PC-3 (cell line): ENCODE measurements at regions not wholly inside any gene's neighbourhood (a gene's known extent, or its start where the extent isn't known, plus 50 kb on each side); places are given as distances from the start of the nearest gene placed in this dataset.

Experiments used
- ATAC-seq: fragments of 200-7000 bp; cut with Tn5 transposase; 2 replicates; pipeline ENCODE4 v1.9.1; 2020; ENCODE audit warnings: mild to moderate bottlenecking, moderate library complexity
- BruUV-seq: library from RNA; stranded (reverse); fragments of 400-500 nt; replicated peaks from 2 replicates; lab custom pipeline; 2021; lab: Mats Ljungman, UMichigan
- CTCF ChIA-PET: fragments of 300-600 bp; sonication (Branson Sonifier 250); formaldehyde crosslinking; loops from one replicate; lab custom pipeline; 2022; ENCODE audit warnings: antibody characterized with exemption; lab: Charles Lee
- POLR2A ChIA-PET: fragments of 300-600 bp; sonication (Branson Sonifier 250); formaldehyde crosslinking; loops from one replicate; lab custom pipeline; 2022; ENCODE audit warnings: antibody characterized with exemption; ENCODE audit not compliant: unreplicated experiment; lab: Charles Lee
- DNase-seq: peaks from one replicate; pipeline ENCODE4 v3.0.0-alpha.2; 2015
- H2AFZ ChIP-seq: fragments of 300-600 bp; sonication (generic); 2 replicates; pipeline ENCODE4 v1.6.0; 2016; ENCODE audit warnings: antibody characterized with exemption, low read length
- H3F3A ChIP-seq: fragments of 300-600 bp; sonication (generic); one replicate; pipeline ENCODE4 v1.6.0; 2017; ENCODE audit warnings: antibody characterized with exemption, low read length, control low read depth, mild to moderate bottlenecking; ENCODE audit not compliant: unreplicated experiment
- H3K27ac ChIP-seq: fragments of 300-600 bp; sonication (generic); 2 replicates; pipeline ENCODE4 v1.5.1; 2016; ENCODE audit warnings: mild to moderate bottlenecking, low read length
- H3K27me3 ChIP-seq: fragments of 300-600 bp; sonication (generic); 2 replicates; pipeline ENCODE4 v1.6.1; 2016; ENCODE audit warnings: low read length, mixed read lengths
- H3K36me3 ChIP-seq: fragments of 300-600 bp; sonication (generic); 2 replicates; pipeline ENCODE4 v1.6.1; 2016; ENCODE audit warnings: low read depth, mixed run types, low read length, mixed read lengths
- H3K4me1 ChIP-seq: fragments of 300-600 bp; sonication (generic); 2 replicates; pipeline ENCODE4 v1.5.1; 2016; ENCODE audit warnings: low read length; ENCODE audit not compliant: insufficient read depth
- H3K4me2 ChIP-seq: fragments of 300-600 bp; sonication (generic); 2 replicates; pipeline ENCODE4 v1.6.0; 2016; ENCODE audit warnings: low read length
- H3K4me3 ChIP-seq: fragments of 300-600 bp; sonication (generic); 2 replicates; pipeline ENCODE4 v1.5.1; 2016; ENCODE audit warnings: mild to moderate bottlenecking, low read length, mixed read lengths
- H3K79me2 ChIP-seq: fragments of 300-600 bp; sonication (generic); 2 replicates; pipeline ENCODE4 v1.6.1; 2017; ENCODE audit warnings: low read length, mixed read lengths
- H3K9ac ChIP-seq: fragments of 300-600 bp; sonication (generic); 2 replicates; pipeline ENCODE4 v1.6.0; 2016; ENCODE audit warnings: mild to moderate bottlenecking, low read length
- H3K9me2 ChIP-seq: fragments of 300-600 bp; sonication (generic); replicated peaks from 2 replicates; pipeline ENCODE4 v1.6.1; 2016; ENCODE audit warnings: mixed run types, low read length, mixed read lengths
- H3K9me3 ChIP-seq: fragments of 300-600 bp; sonication (generic); 2 replicates; pipeline ENCODE4 v1.6.1; 2016; ENCODE audit warnings: low read length, mixed read lengths
- H4K20me1 ChIP-seq: fragments of 300-600 bp; sonication (generic); 2 replicates; pipeline ENCODE4 v1.6.1; 2016; ENCODE audit warnings: low read length, mixed read lengths
- CTCF ChIP-seq: fragments of 300-600 bp; sonication (generic); conservative IDR thresholded peaks from 2 replicates; pipeline ENCODE4 v1.5.1; 2017; ENCODE audit warnings: antibody characterized with exemption, low read depth, mild to moderate bottlenecking, low read length
- EZH2 ChIP-seq: fragments of 300-600 bp; sonication (generic); IDR thresholded peaks from one replicate; pipeline ENCODE4 v1.6.1; 2017; ENCODE audit warnings: antibody characterized with exemption, mild to moderate bottlenecking, low read length; ENCODE audit not compliant: unreplicated experiment
- EZH2phosphoT487 ChIP-seq: fragments of 300-600 bp; sonication (generic); IDR thresholded peaks from 2 replicates; pipeline ENCODE4 v1.6.1; 2018; ENCODE audit warnings: mild to moderate bottlenecking, antibody characterized with exemption, low read length, borderline replicate concordance
- intact Hi-C: fragments of 100-400 bp; cut with micrococcal nuclease; formaldehyde crosslinking; loops from 2 replicates; pipeline ENCODE4 v1.9.0; 2023

DNA sequence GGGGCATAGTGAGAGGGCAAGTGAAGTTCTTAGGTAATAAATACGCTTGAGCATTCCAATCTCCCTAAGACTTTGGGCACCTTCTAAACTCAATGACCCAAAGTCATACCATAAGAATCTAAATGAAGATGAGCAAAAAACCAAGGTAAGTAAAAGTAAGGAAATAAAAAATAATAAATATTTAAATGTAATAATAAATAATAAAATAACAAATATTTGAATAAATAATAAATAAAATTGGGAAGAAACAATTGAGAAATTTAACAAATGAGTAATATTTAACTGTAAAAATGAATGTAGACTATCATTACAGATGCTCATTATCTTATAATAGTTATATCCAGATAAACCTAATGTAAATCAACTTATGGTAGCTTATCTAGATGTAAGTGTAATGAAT is 391.7 kb downstream of the WDR72 start:
- ATAC-seq, result no peak
- Histone ChIP-seq H4K20me1 (no peaks in the 10 kb centered on the region), H3K27me3 (no peaks in the 10 kb centered on the region), H3K9me2 (no peaks in the 10 kb centered on the region), H3K4me3 (no peak overlapping the region), H3K4me2 (no peak overlapping the region), H3F3A (no peaks in the 10 kb centered on the region), H3K9ac (no peak overlapping the region), H3K27ac (no peak overlapping the region), H3K9me3 (peaks cover 4% of the 10 kb centered on the region; the same call in 1 of the 2 replicates), H3K79me2 (no peaks in the 10 kb centered on the region), H3K4me1 (no peaks in the 10 kb centered on the region), H2AFZ (no peak overlapping the region), H3K36me3 (no peaks in the 10 kb centered on the region)
- TF ChIP-seq EZH2 (no peak), EZH2phosphoT487 (no peak), CTCF (no peak)
- DNase-seq, result no peak
- no TSS peak for BruUV-seq
- intact Hi-C loops, result no loop called here
- ChIA-PET POLR2A (no interaction called here), CTCF (no interaction called here)

DNA sequence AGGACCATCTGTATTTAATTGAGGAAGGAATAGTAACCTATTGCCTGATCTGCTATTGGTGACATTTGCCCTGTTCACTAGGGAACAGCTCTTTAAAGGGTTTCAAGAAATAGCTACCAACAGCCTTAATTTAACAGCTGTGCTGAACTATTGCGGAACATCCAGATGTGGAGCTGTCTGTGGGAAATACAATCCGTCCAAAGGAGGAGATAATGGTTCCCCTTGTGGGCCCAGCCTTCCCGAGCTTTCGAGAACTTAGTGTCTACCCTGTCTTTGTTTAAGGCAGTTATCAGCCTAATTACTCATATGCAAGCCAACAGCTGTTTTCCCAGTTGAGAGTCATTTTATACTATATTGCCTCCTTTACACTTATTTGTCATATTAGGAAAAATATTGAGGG is 398.6 kb downstream of the WDR72 start:
- H3K9me2 ChIP-seq, result no peaks in the 10 kb centered on the region
- H3K79me2 ChIP-seq, result no peaks in the 10 kb centered on the region
- no peak overlapping the region for H3K4me2 ChIP-seq
- no peaks in the 10 kb centered on the region for H3K36me3 ChIP-seq
- no peak overlapping the region for H3K4me3 ChIP-seq
- no peaks in the 10 kb centered on the region for H3K4me1 ChIP-seq
- no peak for DNase-seq
- H3K9ac ChIP-seq, result no peak overlapping the region
- CTCF ChIA-PET, result no interaction called here
- POLR2A ChIA-PET, result no interaction called here
- H2AFZ ChIP-seq, result no peak overlapping the region
- H3K27ac ChIP-seq, result no peak overlapping the region
- no peaks in the 10 kb centered on the region for H3K27me3 ChIP-seq
- no peak for ATAC-seq
- no peaks in the 10 kb centered on the region for H3F3A ChIP-seq
- no TSS peak for BruUV-seq
- no peak for TF ChIP-seq EZH2
- TF ChIP-seq EZH2phosphoT487, result no peak
- no peak for TF ChIP-seq CTCF
- no peaks in the 10 kb centered on the region for H4K20me1 ChIP-seq
- H3K9me3 ChIP-seq, result no peaks in the 10 kb centered on the region
- intact Hi-C loops, result no loop called here

GRCh38 chr15:53359038-53359437 is 400.4 kb downstream of the WDR72 start:
- Histone ChIP-seq H3K9me2 (no peaks in the 10 kb centered on the region), H3K79me2 (no peaks in the 10 kb centered on the region), H4K20me1 (no peaks in the 10 kb centered on the region), H3K27me3 (no peaks in the 10 kb centered on the region), H3K9me3 (no peaks in the 10 kb centered on the region), H3K27ac (no peak overlapping the region), H3K4me3 (no peak overlapping the region), H3K4me1 (no peaks in the 10 kb centered on the region), H2AFZ (no peak overlapping the region), H3F3A (no peaks in the 10 kb centered on the region), H3K4me2 (no peak overlapping the region), H3K36me3 (no peaks in the 10 kb centered on the region), H3K9ac (no peak overlapping the region)
- DNase-seq, result no peak
- ChIA-PET CTCF (no interaction called here), POLR2A (no interaction called here)
- intact Hi-C loops, result no loop called here
- no TSS peak for BruUV-seq
- TF ChIP-seq CTCF, result no peak
- no peak for ATAC-seq
